Right atrium auricular region (tissue), 2 donors: ENCODE measurements at regions not wholly inside any gene's neighbourhood (a gene's known extent, or its start where the extent isn't known, plus 50 kb on each side); places are given as distances from the start of the nearest gene placed in this dataset.

Experiments
- DNase-seq: peaks from one replicate; pipeline ENCODE4 v3.0.0-alpha.2; 2019; ENCODE audit warnings: low spot score
- H3K27ac ChIP-seq, 2 donors: fragments of 200-600 bp; sonication (generic); 1 replicate in 1 of 2; 2 replicates in 1 of 2; pipeline ENCODE4 v1.5.1; 2016 to 2019
- H3K27me3 ChIP-seq, 2 donors: fragments of 200-600 bp; sonication (generic); one replicate each; pipeline versions ENCODE4 v1.5.1 to v1.6.0; 2017 to 2019
- H3K36me3 ChIP-seq: fragments of 200-600 bp; sonication (generic); one replicate; pipeline ENCODE4 v1.5.1; 2016
- H3K4me1 ChIP-seq, 2 donors: fragments of 200-600 bp; sonication (generic); one replicate each; pipeline versions ENCODE4 v1.5.1 to v1.6.0; 2017 to 2019
- H3K4me3 ChIP-seq, 2 donors: fragments of 200-600 bp; sonication (generic); 1 replicate in 1 of 2; 2 replicates in 1 of 2; pipeline ENCODE4 v1.5.1; 2017 to 2019; ENCODE audit warnings: mild to moderate bottlenecking in 1 of 2, moderate library complexity in 1 of 2
- H3K9me3 ChIP-seq, 2 donors: fragments of 200-600 bp; sonication (generic); one replicate each; pipeline ENCODE4 v1.5.1; 2019
- TF ChIP-seq, protein P1 (sequence below), 2 donors: fragments of 200-600 bp; sonication (generic); IDR thresholded peaks; one replicate each; pipeline ENCODE4 v1.5.1; 2019; ENCODE audit warnings: antibody characterized with exemption in 2 of 2

DNA sequence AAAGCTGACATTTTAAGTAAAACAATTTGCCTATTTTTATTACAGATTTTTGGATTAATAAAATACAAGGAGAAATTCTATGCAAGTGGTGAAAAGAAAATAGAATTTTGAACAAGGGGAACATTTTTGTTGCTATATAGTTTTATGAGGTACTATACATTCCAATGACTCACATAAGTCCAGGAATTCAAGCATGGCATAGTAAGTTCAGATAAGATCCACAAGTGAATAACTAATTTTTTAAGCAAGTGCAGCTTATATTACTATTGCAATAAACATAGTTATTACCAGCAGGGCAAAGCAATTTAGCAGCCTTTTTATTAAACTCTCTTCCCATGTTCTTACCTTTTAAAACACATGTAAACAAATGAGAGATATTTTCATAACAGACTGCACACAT is 1123.5 kb upstream of the LRRN3 start:
- Histone ChIP-seq H3K36me3 (no peaks in the 10 kb centered on the region), H3K9me3 (peaks cover 0 to 4% of the 10 kb centered on the region in 2 donors), H3K4me1 (no peaks in the 10 kb centered on the region), H3K4me3 (no peak overlapping the region), H3K27ac (no peak overlapping the region), H3K27me3 (no peaks in the 10 kb centered on the region)
- TF ChIP-seq, protein P1, sequence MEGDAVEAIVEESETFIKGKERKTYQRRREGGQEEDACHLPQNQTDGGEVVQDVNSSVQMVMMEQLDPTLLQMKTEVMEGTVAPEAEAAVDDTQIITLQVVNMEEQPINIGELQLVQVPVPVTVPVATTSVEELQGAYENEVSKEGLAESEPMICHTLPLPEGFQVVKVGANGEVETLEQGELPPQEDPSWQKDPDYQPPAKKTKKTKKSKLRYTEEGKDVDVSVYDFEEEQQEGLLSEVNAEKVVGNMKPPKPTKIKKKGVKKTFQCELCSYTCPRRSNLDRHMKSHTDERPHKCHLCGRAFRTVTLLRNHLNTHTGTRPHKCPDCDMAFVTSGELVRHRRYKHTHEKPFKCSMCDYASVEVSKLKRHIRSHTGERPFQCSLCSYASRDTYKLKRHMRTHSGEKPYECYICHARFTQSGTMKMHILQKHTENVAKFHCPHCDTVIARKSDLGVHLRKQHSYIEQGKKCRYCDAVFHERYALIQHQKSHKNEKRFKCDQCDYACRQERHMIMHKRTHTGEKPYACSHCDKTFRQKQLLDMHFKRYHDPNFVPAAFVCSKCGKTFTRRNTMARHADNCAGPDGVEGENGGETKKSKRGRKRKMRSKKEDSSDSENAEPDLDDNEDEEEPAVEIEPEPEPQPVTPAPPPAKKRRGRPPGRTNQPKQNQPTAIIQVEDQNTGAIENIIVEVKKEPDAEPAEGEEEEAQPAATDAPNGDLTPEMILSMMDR (IDR thresholded peaks at IDR 0.05) = no peak
- no peak for DNase-seq

DNA sequence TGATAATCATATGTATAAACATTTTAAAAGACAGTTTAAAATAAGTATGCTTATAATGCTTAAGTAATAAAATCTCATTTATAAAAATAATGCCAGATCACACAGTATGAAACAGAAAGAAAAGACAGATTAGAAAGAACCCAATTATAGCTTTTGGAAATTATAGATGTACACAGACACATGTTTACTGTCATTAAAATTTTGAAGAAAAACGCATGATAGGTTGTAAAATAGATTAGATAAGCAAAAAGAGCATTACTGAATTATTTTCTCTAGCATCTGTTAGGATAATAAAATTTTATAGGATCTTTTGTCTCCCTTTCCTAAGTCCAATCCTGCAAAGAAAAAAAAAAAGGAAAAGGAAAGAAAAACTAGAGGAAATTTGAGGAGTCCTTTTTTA is 1107.3 kb upstream of the LRRN3 start:
- TF ChIP-seq, protein P1 (IDR thresholded peaks at IDR 0.05) = no peak
- H3K36me3 ChIP-seq = no peaks in the 10 kb centered on the region
- no peak overlapping the region for H3K27ac ChIP-seq
- no peaks in the 10 kb centered on the region for H3K4me1 ChIP-seq
- no peak for DNase-seq
- no peaks in the 10 kb centered on the region for H3K27me3 ChIP-seq
- H3K4me3 ChIP-seq = no peak overlapping the region
- H3K9me3 ChIP-seq = no peaks in the 10 kb centered on the region

DNA sequence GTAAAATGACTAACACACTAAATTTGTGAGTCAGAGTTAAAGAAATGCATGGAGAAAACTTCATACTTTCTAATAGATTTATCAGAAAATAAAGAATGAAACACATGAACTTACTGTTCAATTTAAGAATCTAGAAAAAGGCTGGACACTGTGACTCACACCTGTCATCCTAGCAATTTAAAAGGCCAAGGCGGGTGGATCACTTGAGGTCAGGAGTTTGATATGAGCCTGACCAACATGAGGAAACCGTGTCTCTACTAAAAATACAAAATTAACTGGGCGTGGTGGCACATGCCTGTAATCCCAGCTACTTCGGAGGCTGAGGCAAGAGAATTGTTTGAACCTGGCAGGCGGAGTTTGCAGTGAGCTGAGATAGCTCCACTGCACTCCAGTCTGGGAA is 1106.2 kb upstream of the LRRN3 start:
- Histone ChIP-seq H3K27ac (no peak overlapping the region), H3K9me3 (no peaks in the 10 kb centered on the region), H3K4me1 (no peaks in the 10 kb centered on the region), H3K27me3 (no peaks in the 10 kb centered on the region), H3K36me3 (no peaks in the 10 kb centered on the region), H3K4me3 (no peak overlapping the region)
- no peak for DNase-seq
- TF ChIP-seq, protein P1 (IDR thresholded peaks at IDR 0.05) = no peak

DNA sequence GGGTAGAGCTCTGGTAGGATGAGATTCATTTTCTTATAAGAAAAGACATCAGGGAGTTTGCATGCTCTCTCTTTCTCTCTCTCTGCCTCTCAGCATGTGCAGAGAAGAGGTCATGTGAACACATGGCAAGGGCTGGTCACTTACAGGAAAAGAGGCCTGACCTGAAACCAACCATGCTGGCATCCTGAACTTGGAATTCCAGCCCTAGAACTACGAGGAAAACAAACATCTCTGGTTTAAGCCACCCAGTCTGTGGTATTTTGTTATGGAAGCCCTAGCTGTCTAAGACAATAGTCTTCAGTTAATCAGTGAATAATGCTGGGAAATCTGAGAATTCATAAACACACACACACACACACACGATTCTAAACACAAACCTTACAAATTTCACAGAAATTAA is 1104.2 kb upstream of the LRRN3 start:
- Histone ChIP-seq H3K4me1 (no peaks in the 10 kb centered on the region), H3K27me3 (no peaks in the 10 kb centered on the region), H3K27ac (no peak overlapping the region), H3K4me3 (no peak overlapping the region), H3K9me3 (no peaks in the 10 kb centered on the region), H3K36me3 (no peaks in the 10 kb centered on the region)
- no peak for DNase-seq
- TF ChIP-seq, protein P1 (IDR thresholded peaks at IDR 0.05) = no peak

DNA sequence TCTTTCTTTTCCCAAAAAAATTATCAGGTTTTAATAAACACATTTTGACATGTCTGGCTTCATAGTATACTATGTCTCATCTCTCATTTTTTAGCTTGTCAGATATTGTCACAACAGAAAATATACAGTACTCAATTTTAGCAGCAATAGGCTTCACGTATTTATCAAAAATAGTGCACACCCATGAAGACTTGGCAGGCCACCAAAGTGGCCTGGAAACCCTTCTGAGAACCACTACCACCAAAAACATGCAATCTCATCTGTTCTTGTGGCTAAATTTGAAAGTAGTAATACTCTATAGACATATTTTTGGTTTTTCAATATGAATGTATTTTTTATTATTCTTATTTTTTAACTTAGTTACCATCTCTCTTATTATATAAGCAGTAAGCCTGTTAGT is 1094.5 kb upstream of the LRRN3 start:
- DNase-seq = no peak
- no peaks in the 10 kb centered on the region for H3K4me1 ChIP-seq
- H3K4me3 ChIP-seq = no peak overlapping the region
- H3K9me3 ChIP-seq = no peaks in the 10 kb centered on the region
- H3K27ac ChIP-seq = no peak overlapping the region
- TF ChIP-seq, protein P1 (IDR thresholded peaks at IDR 0.05) = no peak
- H3K27me3 ChIP-seq = no peaks in the 10 kb centered on the region
- H3K36me3 ChIP-seq = no peaks in the 10 kb centered on the region

DNA sequence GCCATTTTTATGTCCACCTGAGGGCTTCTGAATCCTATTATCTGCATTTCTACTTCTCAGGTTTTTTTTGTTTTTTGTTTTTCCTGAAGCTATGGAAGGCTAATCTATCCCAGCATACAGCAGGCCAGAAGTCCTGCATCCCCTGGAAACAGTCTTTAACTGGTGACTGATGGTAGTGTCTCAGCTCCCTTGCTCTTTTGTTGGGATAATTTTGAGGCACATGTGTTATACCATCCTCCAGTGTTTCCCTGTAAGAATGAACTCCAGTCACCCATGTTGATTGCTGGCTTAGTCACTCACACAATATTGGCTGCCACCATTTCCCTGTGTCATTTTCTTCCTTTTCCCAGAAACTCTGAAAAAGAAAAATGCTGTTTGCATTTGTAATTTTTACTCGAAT is 1094.0 kb upstream of the LRRN3 start:
- DNase-seq = no peak
- no peaks in the 10 kb centered on the region for H3K4me1 ChIP-seq
- no peak overlapping the region for H3K4me3 ChIP-seq
- no peaks in the 10 kb centered on the region for H3K9me3 ChIP-seq
- H3K36me3 ChIP-seq = no peaks in the 10 kb centered on the region
- TF ChIP-seq, protein P1 (IDR thresholded peaks at IDR 0.05) = no peak
- no peaks in the 10 kb centered on the region for H3K27me3 ChIP-seq
- no peak overlapping the region for H3K27ac ChIP-seq
